Islet precursor cell (in vitro differentiated cells): ENCODE measurements at regions not wholly inside any gene's neighbourhood (a gene's known extent, or its start where the extent isn't known, plus 50 kb on each side); places are given as distances from the start of the nearest gene placed in this dataset.

Experiments used
- DNase-seq: peaks from one replicate; pipeline ENCODE4 v3.0.0-alpha.2; 2018

DNA sequence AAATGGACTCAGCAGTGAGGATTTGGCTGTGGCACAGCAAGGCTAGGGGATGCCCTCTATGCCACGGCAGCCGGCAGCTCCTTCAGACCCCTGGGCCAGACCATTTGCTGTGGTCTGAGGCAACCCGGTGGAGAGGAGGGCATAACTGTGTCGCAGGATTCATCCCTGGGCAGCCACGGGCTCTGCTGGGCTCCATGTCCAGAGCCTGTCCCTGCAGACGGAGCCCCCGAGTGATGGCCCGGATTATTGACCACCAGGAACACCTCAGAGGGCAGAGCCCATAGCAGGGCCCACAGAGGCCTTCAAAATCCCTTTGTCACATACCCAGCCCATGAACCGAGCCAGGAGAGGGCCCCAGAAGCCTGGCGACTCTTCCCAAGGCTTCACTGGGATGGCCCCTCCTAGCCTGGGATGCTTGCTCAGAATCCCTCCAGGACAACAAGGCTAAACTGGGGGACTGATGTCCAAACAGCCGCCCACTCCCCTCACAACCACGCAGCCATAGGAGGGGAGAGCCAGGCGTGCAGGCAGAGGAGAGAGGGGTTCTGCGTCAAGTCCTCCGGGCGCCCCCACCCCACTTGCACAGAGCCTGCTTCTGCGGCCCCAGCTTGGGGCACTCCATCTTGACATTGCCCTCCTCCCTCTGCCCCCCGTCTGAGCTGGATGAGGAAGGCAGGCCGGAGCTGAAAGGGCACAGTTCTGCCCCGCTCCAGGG, 68.2 kb upstream of the AFDN start:
- no peak for DNase-seq

DNA sequence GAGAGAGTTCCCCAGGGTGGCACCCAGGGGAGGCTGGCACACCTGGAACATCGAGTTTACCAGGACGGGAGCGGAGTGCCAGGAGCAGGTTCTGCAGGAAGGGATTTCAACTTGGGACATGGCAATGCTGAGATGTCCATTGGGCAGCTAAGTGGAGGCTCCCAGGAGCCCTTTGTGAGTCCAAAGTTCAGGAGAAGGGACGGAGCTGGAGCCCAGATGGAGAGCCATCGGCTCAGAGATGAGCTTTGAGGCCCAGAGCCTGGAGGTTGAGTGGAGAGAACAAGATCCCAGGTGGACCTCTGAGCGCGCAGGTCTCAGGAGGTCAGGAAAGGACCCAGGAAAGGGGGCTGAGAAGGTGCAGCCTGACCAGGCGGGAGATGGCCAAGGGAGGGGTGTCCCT, 67.5 kb upstream of the AFDN start:
- DNase-seq, result no peak

DNA sequence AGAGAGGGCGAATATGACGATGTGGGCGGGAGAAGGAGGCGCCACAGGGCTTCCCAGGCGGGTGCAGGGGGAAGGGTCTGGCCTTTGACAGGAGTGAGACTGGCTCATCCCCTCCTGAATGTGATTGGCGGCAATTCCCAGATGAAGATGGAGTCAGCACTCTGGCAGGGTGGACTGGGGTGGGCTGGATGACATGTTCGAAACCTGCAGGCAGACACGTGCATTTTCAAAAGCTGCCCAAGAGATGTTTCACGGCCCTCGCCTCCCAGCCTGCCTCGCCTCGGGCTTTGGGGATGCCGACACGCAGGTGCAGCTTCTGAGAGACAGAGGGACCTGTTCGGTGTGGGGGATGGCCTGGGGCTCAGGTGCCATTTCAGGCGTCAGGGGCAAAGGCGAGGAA, 66.8 kb upstream of the AFDN start:
- DNase-seq, result peak; percentile 45

DNA sequence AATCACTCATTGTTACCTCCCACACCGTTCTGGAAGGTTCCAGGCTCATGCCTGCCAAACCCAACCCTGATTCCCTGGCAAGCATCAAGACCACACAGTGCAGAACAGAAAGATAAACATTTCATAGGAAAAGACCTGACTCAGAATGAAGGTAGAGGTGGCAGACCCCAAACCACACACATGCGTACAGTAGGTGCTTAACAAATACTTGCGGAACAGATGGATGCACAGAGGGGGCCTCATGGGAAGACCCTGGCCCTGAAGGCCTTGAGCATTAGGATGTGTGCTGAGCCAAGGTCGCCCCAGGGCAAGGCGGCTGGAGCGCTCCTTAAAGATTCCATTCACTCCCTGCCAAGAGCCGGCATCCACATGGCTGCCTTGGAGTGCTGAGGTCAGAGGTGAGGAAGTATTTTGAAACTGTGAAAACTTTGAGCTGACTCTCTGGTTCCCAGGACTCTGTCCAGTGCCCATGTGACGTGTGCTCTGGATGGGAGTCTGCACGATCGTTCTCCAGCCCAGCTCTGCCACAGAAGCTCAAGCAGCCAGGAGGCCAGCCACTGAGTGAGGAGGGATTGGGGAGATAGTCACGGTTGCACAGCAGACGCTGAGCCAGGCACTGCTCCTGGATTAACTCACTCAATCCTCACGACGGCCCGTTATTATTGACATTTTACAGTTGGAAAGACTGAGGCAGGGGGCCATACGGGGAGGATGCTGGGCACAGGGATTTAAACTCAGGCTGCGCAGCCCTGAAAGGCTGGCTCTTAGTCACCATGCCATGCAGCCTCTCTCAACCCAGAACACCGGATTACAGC, 65.5 kb upstream of the AFDN start:
- peak; percentile 80 for DNase-seq

DNA sequence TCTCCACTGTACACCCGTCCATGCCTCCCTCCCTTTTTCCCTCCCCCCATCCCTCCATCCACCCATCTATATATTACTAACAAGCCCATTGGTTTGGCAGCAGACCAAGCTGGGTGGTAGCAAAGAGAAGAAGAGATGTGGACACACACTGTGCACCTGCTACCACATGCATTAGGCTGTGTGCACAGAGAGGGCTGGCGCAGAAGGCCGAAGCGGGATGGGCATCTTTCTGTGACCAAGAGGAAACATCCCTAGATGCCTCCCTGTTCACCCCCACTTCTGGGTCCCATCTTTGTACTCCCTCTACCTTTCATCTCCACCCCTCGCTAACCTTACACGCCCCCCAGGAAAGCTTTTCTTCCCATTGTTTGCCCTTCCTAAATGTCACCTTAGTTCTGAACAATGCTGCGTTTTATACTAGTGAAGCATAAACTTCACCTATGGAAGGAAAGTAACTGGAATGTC, 64.9 kb upstream of the AFDN start:
- no peak for DNase-seq

DNA sequence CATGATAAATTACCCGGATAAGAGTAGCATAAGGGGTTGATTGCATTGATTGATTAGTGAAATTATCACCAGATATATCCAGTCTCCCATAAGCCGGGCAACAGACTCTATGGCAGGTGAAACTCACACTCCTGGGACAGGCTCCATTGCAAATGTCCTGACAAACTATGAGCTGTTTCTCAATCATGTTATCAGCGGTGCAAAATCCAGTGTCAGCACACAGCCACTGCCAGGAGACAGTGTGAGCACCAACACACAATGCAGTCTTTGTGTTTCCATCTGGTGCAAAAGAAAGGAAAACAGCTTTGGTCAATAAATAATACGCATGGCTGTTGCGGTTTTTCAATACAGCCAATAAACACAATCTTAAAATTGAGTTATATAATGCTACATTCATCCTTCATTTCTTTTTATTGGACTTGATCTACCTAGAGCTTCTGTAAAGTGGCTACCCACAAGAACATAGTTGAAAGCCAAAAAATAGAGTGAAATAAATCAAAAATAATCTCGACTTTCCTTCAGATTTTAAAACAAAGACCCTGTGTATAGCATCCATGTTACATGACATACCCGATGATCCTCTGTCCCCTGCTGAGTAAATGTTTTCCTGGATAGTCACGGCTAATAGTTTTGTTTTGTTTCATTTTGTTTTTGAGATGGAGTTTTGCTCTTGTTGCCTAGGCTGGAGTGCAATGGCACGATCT, 64.3 kb upstream of the AFDN start:
- peak; percentile 47 for DNase-seq

DNA sequence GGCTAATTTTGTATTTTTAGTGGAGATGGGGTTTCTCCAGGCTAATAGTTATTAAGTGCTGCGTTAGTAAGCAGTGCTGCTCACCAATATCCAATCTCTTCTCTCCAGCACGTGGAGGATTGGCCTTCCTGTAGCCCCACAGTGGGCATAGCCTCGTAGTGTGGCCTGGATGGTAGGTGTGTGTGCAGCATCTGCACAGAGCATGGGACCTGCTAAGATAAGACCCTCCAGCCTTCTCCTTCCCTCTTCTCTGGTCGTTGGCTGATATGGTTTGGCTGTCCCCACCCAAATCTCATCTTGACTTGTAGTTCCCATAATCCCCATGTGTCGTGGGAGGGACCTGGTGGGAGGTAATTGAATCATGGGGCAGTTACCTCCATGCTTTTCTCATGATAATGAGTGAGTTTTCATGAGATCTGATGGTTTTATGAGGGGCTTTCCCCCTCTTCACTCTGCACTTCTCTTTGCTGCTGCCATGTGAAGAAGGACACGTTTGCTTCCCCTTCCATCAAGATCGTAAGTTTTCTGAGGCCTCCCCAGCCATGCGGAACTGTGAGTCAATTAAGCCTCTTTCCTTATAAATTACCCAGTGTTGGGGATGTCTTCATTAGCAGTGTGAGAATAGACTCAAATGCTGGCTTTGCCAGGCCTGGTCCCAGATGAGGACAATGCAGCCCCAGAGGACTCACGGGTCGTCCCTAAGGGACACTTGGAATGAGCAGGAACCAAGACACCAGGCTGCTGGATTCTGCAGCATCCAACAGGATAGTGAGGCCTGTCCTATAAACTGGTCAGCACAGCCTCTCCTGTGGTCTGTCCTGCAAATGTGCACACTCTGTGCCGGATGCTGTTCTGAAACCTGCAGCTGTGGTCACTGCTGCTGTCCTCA, 63.4 kb upstream of the AFDN start:
- peak; percentile 29 for DNase-seq

DNA sequence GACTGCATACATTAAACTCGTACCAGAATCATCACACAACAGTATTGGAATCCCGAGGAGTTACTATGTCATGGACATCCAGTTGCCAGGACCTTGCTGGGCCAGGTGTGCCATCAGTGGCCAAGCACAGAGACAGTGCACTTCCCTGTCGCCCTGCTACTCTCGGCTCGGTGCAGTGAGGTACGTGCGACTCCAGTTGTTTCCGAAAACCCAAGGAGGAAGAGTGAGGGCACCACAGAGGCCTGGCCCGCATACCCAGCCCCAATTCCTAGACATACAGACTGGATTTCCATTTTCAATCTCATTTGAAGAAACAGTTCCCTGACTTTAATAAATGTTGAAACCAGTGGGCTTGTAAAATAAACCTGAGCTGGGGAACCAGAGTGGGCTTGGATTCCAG, 62.5 kb upstream of the AFDN start:
- peak; percentile 30 for DNase-seq

DNA sequence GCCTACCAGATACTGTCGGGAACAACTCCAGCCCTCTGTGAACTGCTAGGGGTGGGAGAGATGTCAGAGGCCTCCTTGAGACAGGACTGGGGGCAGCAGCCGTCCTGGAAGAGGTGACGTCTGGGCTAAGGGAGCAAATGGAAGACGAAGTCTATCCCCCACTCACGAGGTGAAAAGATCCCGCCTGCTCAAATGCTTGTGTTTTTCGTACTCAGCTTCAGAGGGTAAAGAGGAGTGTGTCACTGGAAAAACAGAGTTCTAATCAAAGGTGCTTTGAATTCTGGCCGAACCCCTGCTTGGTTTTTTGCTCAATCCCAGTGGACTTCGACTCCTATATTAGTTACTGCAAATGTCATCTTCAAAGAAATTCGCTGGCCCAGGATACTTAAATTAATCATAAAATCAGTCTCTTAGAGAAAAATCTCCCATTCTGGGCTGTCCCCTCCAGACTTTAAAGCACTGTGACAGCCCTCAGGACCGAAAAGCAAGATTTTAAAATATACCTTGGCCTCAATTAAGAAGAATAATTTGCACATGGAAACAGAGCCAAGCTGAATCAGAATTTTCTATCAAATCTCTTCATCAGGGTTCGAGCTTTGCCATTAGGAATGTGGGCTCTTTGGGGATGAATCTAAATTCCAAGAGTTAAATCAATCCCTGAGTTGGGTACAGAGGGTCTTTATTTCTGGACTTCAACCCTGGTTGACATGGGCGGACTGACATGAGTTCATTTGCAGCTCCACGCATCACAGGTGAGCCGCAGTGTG, 61.8 kb upstream of the AFDN start:
- DNase-seq, result peak; percentile 33

DNA sequence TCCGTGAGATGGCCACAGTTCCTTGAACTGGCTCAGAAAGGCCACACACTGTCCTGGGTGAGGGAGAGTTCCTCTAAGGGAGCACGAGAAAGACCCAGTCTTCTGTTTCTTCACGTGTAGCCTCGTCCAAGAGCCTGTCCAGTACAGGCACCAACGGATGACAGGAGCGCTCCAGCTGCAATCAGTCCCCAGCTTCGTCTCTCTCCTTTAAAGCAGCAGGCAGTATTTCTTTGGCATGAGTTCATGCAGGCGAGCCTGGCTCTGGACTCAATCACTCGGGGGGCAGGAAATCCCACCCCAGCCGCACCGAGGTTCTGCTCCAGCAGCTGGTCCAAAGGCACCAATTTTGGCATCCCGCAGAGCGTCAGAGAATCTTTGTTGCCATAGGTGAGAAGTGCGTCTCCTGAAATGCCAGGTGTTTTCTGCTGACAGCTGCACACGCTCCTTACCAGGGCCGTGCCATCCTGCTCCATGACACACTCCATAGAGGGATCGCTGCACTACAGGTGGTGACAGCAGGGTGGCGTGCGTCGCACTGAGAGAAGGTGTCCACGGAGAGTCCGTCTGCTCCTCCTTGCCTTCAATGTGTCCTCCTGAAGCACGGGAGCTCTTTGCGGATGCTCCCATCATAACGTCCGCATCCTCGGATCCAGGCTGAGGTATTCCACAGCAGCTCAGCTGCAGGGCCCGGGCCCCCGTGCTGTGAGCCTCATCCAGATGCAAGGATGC, 59.6 kb upstream of the AFDN start:
- DNase-seq, result peak; percentile 54

DNA sequence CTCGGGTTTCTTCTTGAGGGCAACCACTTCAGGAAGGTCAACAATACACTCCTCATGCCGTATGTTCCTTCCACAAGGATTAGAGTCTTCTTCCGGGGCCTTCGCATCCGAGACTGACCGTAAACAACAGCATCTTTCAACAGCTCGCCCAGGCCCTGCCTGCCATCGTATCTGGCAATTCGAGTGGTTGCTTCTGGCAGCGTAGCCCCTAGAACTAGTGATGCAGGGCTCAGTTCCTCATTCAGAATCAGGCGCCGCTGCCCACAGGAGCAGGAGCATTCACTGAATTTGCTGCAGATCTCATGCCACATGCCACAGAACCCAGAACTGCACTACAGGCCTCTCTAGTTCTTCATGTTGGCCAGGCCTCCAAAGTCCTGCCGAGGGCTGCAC, 59.0 kb upstream of the AFDN start:
- no peak for DNase-seq

DNA sequence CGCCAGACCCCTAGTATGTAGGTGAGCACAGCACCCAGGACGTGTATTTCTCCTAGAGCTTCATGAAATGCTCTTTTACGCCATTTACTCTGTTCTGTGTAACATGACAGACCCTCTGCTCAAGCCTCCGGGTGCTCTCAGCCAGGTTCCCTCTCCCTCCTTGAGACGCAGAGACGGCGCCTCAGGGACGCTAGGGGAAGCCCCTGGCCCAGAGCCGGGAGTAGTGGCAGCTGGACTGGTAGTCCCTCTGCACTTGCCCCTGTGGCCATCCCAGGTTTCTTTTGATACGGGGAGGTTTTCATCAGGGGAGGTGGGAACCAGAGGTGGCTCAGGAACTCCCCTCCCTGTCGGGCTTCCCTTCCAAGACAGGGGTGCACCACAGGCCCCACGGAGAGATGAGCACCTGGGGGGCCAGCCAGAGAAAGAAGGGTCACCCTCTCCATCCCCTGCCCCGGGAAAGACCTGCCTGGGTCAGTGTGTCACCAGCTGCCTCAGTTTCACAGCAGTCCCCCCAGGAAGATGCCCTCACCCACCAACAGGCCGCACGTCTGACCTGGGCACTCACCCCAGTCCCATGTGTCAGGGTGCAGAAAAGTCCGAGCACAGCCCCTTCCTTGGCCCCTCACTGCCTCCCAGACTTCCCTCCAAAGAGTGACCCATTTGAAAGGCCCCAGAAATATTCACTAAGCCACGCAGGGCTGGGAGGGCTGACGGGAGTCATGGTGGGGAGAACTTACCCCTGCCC, 58.1 kb upstream of the AFDN start:
- DNase-seq, result peak; percentile 43

DNA sequence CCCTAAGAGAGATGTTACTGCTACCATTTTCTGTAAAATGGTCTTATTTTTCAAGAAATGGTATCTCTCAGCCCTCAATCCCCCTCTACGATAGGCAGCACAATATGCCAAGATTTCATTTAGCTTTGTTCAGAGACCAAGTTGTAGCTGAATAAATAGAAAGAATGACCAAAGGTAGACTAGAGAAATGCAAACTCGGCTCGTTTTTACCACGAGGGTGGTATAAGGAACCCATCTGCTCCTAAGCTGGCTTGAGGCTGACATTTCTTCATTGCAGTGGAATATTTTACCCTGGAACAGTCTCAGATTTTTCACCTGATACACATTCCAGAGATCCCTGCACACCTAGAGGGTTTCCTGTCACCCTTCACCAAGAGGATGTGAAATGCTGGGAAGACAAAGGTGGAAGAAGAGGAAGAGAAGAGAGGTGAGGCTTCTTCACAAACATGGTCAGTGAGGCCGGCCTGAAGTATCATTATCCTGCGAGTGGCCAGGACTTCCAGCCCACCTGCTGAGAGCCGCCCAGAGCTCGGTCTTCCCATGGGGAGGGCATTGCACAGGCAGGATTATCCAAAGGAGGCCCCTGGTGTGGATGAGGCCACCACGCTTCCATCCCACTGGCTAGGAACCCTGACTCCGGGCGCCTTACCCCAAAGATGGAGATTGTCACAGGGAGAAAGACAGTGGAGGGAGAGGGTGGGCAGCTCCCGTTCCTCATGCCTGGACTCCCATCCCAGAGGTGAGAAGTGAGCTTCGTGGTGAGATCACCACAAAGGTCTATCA, 57.1 kb upstream of the AFDN start:
- peak; percentile 44 for DNase-seq

DNA sequence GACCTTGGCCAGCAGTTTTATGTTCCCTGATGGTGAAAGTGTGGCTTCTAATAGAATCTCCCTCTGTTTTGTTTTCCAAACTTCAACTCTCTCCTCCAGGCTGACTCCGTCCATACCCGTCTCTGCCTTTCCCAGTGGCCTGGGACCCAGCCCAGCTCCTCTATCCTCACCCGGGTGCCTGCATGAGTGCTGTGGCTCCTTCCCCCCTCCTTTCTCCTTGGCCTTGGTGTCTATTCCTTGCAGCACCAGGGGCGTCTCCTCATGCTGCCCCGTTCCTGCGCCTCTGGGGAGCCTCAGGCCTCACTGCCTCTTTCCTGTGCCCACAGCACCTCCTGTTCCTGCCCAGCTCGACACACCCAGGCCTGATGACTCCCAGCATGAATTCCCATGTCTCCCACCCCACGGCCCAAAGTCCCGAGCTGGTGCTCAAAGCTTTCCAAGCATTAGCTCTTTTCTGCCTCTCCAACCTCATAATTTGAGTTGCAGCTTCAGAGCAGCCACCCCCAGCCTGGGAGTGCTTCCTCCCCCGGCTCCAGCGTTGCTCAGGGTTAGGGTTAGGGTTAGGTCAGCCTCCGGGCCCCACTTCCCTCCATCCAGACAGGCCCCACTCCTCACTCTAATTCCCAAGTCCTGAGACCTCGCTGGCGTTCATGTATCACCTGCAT, 56.3 kb upstream of the AFDN start:
- peak; percentile 17 for DNase-seq

DNA sequence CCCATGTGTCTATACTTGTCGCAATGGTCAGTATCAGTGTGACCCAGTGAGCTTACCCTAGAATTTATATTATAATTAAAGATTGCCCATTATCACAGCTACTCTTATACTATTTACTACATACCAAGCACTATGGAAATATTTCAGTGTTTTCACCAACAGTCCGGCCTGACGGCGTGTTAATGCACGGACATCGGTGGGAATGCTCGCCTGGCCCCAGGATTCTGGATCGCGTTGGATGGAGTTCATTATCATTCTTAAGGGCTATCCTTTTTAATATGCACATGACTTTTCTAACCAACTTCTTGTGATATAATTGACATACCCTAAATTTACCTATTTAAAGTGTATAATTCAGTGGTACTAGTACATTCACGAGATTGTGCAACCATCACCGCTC, 51.8 kb upstream of the AFDN start:
- peak; percentile 16 for DNase-seq

DNA sequence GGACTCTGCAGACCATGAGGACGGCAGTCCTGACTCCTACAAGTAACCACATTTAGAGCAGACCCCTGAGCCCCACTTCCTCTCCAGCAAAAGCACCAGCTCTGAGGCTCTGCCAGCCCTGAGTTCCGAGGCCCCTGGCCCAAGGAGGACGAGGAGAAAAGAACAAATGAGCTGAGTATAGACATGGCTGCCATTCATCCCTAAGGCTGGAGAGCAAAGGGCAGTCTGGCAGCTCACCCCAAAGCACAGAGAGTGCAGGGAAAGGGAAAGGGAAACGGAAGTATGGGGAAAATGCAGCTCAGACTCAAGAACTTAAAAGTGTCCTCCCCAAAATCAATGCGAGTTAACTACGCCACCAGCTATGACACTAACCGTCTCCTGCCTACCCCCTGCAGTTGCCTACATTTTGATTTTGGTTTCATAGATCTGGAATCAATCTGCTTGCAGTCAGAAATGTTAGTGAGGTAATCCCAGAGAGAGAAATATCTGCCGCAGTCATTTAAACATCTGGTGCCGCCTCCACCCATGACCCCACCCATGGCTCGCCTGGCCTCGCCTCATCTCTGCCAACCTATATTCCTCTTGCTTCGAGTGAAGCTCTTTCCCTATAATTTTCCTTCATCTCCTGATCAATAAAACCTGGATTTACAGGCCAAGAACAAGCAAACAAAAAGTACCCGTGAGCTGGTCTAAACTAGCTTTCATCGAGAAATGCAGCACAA, 49.6 kb upstream of the AFDN start:
- DNase-seq, result peak; percentile 17
